ENCODE measurements at regions not wholly inside any gene's neighbourhood (a gene's known extent, or its start where the extent isn't known, plus 50 kb on each side); places are given as distances from the start of the nearest gene placed in this dataset.

- ATAC-seq (no peak), DNase-seq (ENCODE audit: missing footprints) (no peak)
- intact Hi-C loops (cut with DNase I) = loop anchor here (10.0 kb wide), 1 partner anchor 319 kb away; the partner anchor contains the start of gene SOD3
Observed at GRCh38 chr4:24476282-24476681, 108.1 kb downstream of the DHX15 start.

- intact Hi-C loops (cut with DNase I) = loop anchor here (10.0 kb wide), 1 partner anchor 319 kb away; the partner anchor contains the start of gene SOD3
- no peak for ATAC-seq
- DNase-seq (ENCODE audit: missing footprints) = no peak
Observed at GRCh38 chr4:24475756-24476155, 108.6 kb downstream of the DHX15 start.

- no peak for ATAC-seq
- no peak for DNase-seq (ENCODE audit: missing footprints)
- intact Hi-C loops (cut with DNase I) = loop anchor here (10.0 kb wide), 1 partner anchor 321 kb away; the partner anchor contains the start of gene SOD3
Observed at GRCh38 chr4:24473309-24473721, 111.0 kb downstream of the DHX15 start.

GRCh38 chr4:24472514-24473308 is 111.6 kb downstream of the DHX15 start:
- ATAC-seq (peak; percentile 93), DNase-seq (ENCODE audit: missing footprints) (peak; percentile 90)
- intact Hi-C loops (cut with DNase I) = loop anchor here (10.0 kb wide), 1 partner anchor 322 kb away; the partner anchor contains the start of gene SOD3

GRCh38 chr4:24472161-24472510 is 112.2 kb downstream of the DHX15 start:
- no peak for DNase-seq (ENCODE audit: missing footprints)
- intact Hi-C loops (cut with DNase I) = loop anchor here (10.0 kb wide), 1 partner anchor 323 kb away; the partner anchor contains the start of gene SOD3
- no peak for ATAC-seq

- DNase-seq (ENCODE audit: missing footprints) (no peak), ATAC-seq (peak; percentile 10)
- intact Hi-C loops (cut with DNase I) = loop anchor here (10.0 kb wide), 1 partner anchor 323 kb away; the partner anchor contains the start of gene SOD3
Observed at GRCh38 chr4:24471486-24472160, 112.7 kb downstream of the DHX15 start.

- ATAC-seq = peak; percentile 24
- DNase-seq (ENCODE audit: missing footprints) = no peak
- intact Hi-C loops (cut with DNase I) = loop anchor here (10.0 kb wide), 1 partner anchor 324 kb away; the partner anchor contains the start of gene SOD3
Observed at GRCh38 chr4:24470666-24471485, 113.5 kb downstream of the DHX15 start.

GRCh38 chr4:24468071-24468470 is 116.3 kb downstream of the DHX15 start:
- ATAC-seq = no peak
- intact Hi-C loops (cut with DNase I) = no loop called here

GRCh38 chr4:24464566-24464965 is 119.8 kb downstream of the DHX15 start:
- intact Hi-C loops (cut with DNase I) = no loop called here
- ATAC-seq (no peak), DNase-seq (ENCODE audit: missing footprints) (no peak)

More at GRCh38 chr4:24468071-24468470, 116.3 kb downstream of the DHX15 start:
- no peak for DNase-seq (ENCODE audit: missing footprints)

- ATAC-seq = no peak
- intact Hi-C loops (cut with DNase I) = no loop called here
- DNase-seq (ENCODE audit: missing footprints) = no peak
Observed at GRCh38 chr4:24456431-24456830, 127.9 kb downstream of the DHX15 start.

GRCh38 chr4:24453951-24454350 is 130.4 kb downstream of the DHX15 start:
- intact Hi-C loops (cut with DNase I) = no loop called here
- no peak for ATAC-seq
- DNase-seq (ENCODE audit: missing footprints) = no peak

- intact Hi-C loops (cut with DNase I) = no loop called here
Observed at GRCh38 chr4:24451870-24452269, 132.5 kb downstream of the DHX15 start.

GRCh38 chr4:24443200-24443599 is 141.2 kb downstream of the DHX15 start:
- intact Hi-C loops (cut with DNase I) = no loop called here
- DNase-seq (ENCODE audit: missing footprints) (no peak), ATAC-seq (no peak)

More at GRCh38 chr4:24451870-24452269, 132.5 kb downstream of the DHX15 start:
- no peak for ATAC-seq
- no peak for DNase-seq (ENCODE audit: missing footprints)

- intact Hi-C loops (cut with DNase I) = no loop called here
- DNase-seq (ENCODE audit: missing footprints) = no peak
- no peak for ATAC-seq
Observed at GRCh38 chr4:24440765-24441164, 143.6 kb downstream of the DHX15 start.

- ATAC-seq (no peak), DNase-seq (ENCODE audit: missing footprints) (no peak)
- intact Hi-C loops (cut with DNase I) = no loop called here
Observed at GRCh38 chr4:24434241-24434640, 150.1 kb downstream of the DHX15 start.

GRCh38 chr4:24433515-24434214 is 150.7 kb downstream of the DHX15 start:
- intact Hi-C loops (cut with DNase I) = no loop called here
- DNase-seq (ENCODE audit: missing footprints) = no peak
- ATAC-seq = no peak

- ATAC-seq (no peak), DNase-seq (ENCODE audit: missing footprints) (no peak)
- intact Hi-C loops (cut with DNase I) = no loop called here
Observed at GRCh38 chr4:24428850-24429249, 155.5 kb downstream of the DHX15 start.

- DNase-seq (ENCODE audit: missing footprints) = no peak
- ATAC-seq = no peak
- intact Hi-C loops (cut with DNase I) = no loop called here
Observed at GRCh38 chr4:24426557-24426956, 157.8 kb downstream of the DHX15 start.

All from Right ventricle myocardium inferior (tissue), 1 donor.